ENCODE measurements at regions not wholly inside any gene's neighbourhood (a gene's known extent, or its start where the extent isn't known, plus 50 kb on each side); places are given as distances from the start of the nearest gene placed in this dataset.

DNA sequence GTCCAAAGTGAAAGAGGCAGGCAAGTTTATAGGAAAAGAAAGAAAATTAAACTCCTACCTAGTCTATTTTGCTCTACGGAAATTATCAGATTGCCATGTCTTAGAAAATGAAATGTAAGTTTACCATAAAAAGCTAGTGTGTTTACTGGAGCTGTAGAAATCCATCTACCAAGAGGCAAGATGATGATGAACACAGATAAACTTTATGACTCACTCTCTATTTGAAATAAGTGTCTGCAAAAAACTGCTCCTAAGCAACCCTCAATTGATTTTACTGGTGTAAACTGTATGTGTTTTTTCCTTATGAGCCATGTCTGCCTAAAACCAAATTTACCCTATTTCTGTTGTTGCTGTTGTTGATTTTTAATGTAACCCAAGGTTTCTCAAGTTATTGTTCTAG lies 73.8 kb upstream of the TMEM106B start:
- no peaks in the 10 kb centered on the region for H3K36me3 Mint-ChIP-seq
- H3K4me3 Mint-ChIP-seq, result no peak overlapping the region
- no peaks in the 10 kb centered on the region for H3K4me1 Mint-ChIP-seq (ENCODE audit: unreplicated experiment)
- H3K27ac Mint-ChIP-seq, result no peak overlapping the region
- peaks cover 1% of the 10 kb centered on the region for H3K9me3 Mint-ChIP-seq
- H3K27me3 Mint-ChIP-seq, result peaks cover 6% of the 10 kb centered on the region
- TF ChIP-seq, protein P1, sequence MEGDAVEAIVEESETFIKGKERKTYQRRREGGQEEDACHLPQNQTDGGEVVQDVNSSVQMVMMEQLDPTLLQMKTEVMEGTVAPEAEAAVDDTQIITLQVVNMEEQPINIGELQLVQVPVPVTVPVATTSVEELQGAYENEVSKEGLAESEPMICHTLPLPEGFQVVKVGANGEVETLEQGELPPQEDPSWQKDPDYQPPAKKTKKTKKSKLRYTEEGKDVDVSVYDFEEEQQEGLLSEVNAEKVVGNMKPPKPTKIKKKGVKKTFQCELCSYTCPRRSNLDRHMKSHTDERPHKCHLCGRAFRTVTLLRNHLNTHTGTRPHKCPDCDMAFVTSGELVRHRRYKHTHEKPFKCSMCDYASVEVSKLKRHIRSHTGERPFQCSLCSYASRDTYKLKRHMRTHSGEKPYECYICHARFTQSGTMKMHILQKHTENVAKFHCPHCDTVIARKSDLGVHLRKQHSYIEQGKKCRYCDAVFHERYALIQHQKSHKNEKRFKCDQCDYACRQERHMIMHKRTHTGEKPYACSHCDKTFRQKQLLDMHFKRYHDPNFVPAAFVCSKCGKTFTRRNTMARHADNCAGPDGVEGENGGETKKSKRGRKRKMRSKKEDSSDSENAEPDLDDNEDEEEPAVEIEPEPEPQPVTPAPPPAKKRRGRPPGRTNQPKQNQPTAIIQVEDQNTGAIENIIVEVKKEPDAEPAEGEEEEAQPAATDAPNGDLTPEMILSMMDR (conservative IDR thresholded peaks at IDR 0.05), result no peak
- no peak for DNase-seq (ENCODE audit: extremely low spot score, unreplicated experiment)

DNA sequence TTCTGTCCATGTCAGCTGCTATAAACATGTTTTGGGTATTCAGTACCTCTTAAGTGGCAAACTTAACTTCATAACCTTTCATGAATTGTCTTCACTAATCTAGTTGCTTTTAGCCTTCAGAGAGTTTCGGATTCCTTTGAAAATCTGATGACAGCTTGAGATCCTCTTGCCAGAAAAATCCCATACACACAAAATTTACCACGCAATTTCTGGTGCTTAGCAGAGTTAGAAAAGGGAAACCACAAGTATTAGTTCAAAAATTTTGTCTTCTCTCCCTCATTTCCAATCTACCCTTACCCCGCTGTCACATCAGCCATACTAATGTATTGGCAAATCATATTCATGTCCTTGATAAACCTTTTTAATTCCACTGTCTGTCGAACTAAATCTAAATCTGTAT lies 72.7 kb upstream of the TMEM106B start:
- H3K36me3 Mint-ChIP-seq, result no peaks in the 10 kb centered on the region
- no peak overlapping the region for H3K4me3 Mint-ChIP-seq
- no peaks in the 10 kb centered on the region for H3K9me3 Mint-ChIP-seq
- no peaks in the 10 kb centered on the region for H3K4me1 Mint-ChIP-seq (ENCODE audit: unreplicated experiment)
- DNase-seq (ENCODE audit: extremely low spot score, unreplicated experiment), result no peak
- TF ChIP-seq, protein P1 (conservative IDR thresholded peaks at IDR 0.05), result no peak
- H3K27me3 Mint-ChIP-seq, result peaks cover 2% of the 10 kb centered on the region
- H3K27ac Mint-ChIP-seq, result no peak overlapping the region

DNA sequence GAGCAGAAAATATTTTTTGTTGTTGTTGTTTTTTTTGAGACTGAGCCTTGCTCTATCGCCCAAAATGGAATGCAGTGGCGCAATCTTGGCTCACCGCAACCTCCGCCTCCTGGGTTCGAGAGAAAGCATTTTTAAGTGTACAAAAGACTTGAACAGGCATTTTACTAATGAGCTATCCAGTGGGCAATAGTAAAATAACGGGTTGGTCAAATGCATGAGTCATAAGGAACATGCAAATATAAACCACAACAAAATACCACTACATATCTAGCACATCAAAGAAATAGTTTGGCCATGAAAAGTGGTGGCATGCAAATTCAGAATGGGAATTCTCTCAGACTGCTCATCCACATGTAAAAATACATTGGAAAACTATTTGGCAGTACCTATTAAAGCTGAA lies 71.7 kb upstream of the TMEM106B start:
- no peaks in the 10 kb centered on the region for H3K9me3 Mint-ChIP-seq
- H3K27ac Mint-ChIP-seq, result no peak overlapping the region
- no peaks in the 10 kb centered on the region for H3K4me1 Mint-ChIP-seq (ENCODE audit: unreplicated experiment)
- no peak for DNase-seq (ENCODE audit: extremely low spot score, unreplicated experiment)
- TF ChIP-seq, protein P1 (conservative IDR thresholded peaks at IDR 0.05), result no peak
- no peak overlapping the region for H3K4me3 Mint-ChIP-seq
- H3K36me3 Mint-ChIP-seq, result no peaks in the 10 kb centered on the region
- H3K27me3 Mint-ChIP-seq, result peaks cover 2% of the 10 kb centered on the region

DNA sequence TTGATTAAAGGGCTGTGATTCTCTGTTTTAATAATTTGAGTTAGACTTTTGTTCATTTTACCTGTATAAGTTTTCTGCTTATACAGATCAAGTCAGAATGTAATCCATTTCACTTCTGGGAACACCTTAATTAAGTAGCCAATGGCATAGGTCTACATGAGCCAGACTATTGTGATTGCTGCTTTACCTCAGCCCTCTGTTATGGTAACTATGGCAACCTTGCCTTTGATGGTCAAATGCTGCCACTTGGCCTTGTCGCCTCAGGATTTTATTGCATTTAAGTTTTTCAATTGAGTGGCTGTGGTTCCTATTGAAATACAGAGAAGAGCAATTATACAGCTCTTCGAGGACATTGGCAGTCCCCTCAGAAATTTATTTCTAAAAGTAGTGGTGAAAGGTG lies 64.3 kb upstream of the TMEM106B start:
- no peak for DNase-seq (ENCODE audit: extremely low spot score, unreplicated experiment)
- no peak overlapping the region for H3K27ac Mint-ChIP-seq
- no peaks in the 10 kb centered on the region for H3K9me3 Mint-ChIP-seq
- TF ChIP-seq, protein P1 (conservative IDR thresholded peaks at IDR 0.05), result no peak
- H3K27me3 Mint-ChIP-seq, result peaks cover 10% of the 10 kb centered on the region
- no peak overlapping the region for H3K4me3 Mint-ChIP-seq
- no peaks in the 10 kb centered on the region for H3K36me3 Mint-ChIP-seq
- no peaks in the 10 kb centered on the region for H3K4me1 Mint-ChIP-seq (ENCODE audit: unreplicated experiment)

DNA sequence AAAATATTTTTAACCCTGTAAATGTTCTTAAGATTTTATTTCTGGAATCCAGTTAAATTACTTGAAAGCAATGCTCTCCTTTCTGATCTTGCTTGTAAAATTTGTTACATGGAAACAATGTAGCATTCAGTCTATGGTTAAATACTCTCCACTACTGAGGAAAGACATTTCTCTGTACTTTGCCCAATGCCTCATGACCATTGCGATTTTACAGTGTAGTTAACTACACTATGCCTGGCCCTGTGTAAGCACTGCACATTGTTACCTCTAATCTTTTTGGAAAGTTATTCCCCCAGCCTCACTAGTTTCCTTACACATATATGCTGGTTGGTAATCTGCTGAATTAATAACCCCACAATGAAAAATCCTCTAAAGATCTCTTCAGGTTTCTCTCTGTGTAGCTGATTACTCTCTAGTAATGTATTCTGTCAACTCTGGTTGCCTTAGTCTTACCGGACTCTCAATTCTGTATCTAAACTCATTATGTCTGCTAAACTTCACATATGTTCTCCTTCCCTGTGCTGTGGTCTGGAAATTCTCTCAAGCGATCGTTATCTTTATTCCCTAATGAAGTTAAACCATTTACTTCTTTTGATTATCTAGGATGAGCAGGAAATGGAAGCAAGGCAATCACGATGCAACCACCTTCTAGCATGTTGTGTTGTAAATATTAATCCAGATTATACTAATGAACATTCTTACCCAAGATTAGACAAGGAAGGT lies 58.7 kb upstream of the TMEM106B start:
- Mint-ChIP-seq H3K36me3 (no peaks in the 10 kb centered on the region), H3K9me3 (no peaks in the 10 kb centered on the region), H3K27me3 (peaks cover 29% of the 10 kb centered on the region), H3K4me1 (ENCODE audit: unreplicated experiment) (no peaks in the 10 kb centered on the region), H3K4me3 (no peak overlapping the region), H3K27ac (no peak overlapping the region)
- DNase-seq (ENCODE audit: extremely low spot score, unreplicated experiment), result no peak
- TF ChIP-seq, protein P1 (conservative IDR thresholded peaks at IDR 0.05), result no peak
